Gastrocnemius medialis (tissue), 4 donors: ENCODE measurements at regions not wholly inside any gene's neighbourhood (a gene's known extent, or its start where the extent isn't known, plus 50 kb on each side); places are given as distances from the start of the nearest gene placed in this dataset.

Experiments used
- POLR2A ChIP-seq, 2 donors: fragments of 450-650 bp; IDR thresholded peaks; one replicate each; pipeline ENCODE4 v1.6.1; 2017; ENCODE audit warnings: antibody characterized with exemption in 2 of 2, mild to moderate bottlenecking in 2 of 2, moderate library complexity in 2 of 2
- TF ChIP-seq, protein P1 (sequence below), 5 experiments: fragments of 450-650 bp in 3 of 5; fragments of 200-600 bp in 2 of 5; sonication (generic) in 2 of 5; IDR thresholded peaks in 4 of 5; conservative IDR thresholded peaks in 1 of 5; 1 replicate in 4 of 5; 2 replicates in 1 of 5; pipeline ENCODE4 v1.5.1; 2016 to 2019; ENCODE audit warnings: antibody characterized with exemption in 5 of 5, mild to moderate bottlenecking in 3 of 5, moderate library complexity in 3 of 5

DNA sequence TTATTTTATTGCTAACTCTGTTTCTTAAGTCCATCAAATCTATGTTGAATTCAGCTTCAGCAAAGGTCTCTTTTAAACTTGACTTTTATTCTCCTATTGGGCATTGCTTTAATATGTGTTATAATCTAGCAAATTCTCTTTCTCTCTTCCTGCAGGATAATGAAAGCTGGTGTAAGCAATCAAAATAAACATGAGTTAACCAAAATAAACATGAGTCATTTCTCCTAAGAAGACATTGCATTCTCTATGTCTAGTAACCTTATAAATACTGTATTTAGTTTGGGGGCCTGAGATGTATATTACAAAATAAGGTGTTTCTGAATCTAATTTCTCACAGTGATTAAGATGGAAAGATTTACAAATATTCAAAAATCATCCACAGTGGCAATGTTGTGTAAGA is 739.1 kb upstream of the ATXN7L3B start:
- TF ChIP-seq POLR2A (IDR thresholded peaks at IDR 0.05): no peak
- TF ChIP-seq, protein P1, sequence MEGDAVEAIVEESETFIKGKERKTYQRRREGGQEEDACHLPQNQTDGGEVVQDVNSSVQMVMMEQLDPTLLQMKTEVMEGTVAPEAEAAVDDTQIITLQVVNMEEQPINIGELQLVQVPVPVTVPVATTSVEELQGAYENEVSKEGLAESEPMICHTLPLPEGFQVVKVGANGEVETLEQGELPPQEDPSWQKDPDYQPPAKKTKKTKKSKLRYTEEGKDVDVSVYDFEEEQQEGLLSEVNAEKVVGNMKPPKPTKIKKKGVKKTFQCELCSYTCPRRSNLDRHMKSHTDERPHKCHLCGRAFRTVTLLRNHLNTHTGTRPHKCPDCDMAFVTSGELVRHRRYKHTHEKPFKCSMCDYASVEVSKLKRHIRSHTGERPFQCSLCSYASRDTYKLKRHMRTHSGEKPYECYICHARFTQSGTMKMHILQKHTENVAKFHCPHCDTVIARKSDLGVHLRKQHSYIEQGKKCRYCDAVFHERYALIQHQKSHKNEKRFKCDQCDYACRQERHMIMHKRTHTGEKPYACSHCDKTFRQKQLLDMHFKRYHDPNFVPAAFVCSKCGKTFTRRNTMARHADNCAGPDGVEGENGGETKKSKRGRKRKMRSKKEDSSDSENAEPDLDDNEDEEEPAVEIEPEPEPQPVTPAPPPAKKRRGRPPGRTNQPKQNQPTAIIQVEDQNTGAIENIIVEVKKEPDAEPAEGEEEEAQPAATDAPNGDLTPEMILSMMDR (IDR thresholded peaks at IDR 0.05 in 4 of 5, conservative IDR thresholded peaks at IDR 0.05 in 1 of 5): no peak
